Dendritic cell treated with granulocyte-macrophage colony-stimulating factor and Interleukin-4, amounts not matched to agents 40 ng/mL and 50 ng/mL, for 4 days (primary cell): ENCODE measurements at regions not wholly inside any gene's neighbourhood (a gene's known extent, or its start where the extent isn't known, plus 50 kb on each side); places are given as distances from the start of the nearest gene placed in this dataset.

Experiments
- H3K27ac Mint-ChIP-seq: one replicate; pipeline ENCODE4 v1.8.0; 2022; ENCODE audit warnings: mild to moderate bottlenecking, mixed read lengths
- H3K27me3 Mint-ChIP-seq: one replicate; pipeline ENCODE4 v1.8.0; 2022; ENCODE audit warnings: mild to moderate bottlenecking, mixed read lengths
- H3K36me3 Mint-ChIP-seq: one replicate; pipeline ENCODE4 v1.8.0; 2022; ENCODE audit warnings: low read depth, mixed read lengths
- H3K4me1 Mint-ChIP-seq: one replicate; pipeline ENCODE4 v1.8.0; 2022; ENCODE audit warnings: low read depth, mixed read lengths
- H3K4me3 Mint-ChIP-seq: one replicate; pipeline ENCODE4 v1.8.0; 2022; ENCODE audit warnings: mild to moderate bottlenecking, moderate library complexity, mixed read lengths
- H3K9me3 Mint-ChIP-seq: one replicate; pipeline ENCODE4 v1.8.0; 2022; ENCODE audit warnings: mixed read lengths
- intact Hi-C: fragments of 100-400 bp; cut with micrococcal nuclease; formaldehyde crosslinking; loops from one replicate; pipeline ENCODE4 v1.15.0; 2022

DNA sequence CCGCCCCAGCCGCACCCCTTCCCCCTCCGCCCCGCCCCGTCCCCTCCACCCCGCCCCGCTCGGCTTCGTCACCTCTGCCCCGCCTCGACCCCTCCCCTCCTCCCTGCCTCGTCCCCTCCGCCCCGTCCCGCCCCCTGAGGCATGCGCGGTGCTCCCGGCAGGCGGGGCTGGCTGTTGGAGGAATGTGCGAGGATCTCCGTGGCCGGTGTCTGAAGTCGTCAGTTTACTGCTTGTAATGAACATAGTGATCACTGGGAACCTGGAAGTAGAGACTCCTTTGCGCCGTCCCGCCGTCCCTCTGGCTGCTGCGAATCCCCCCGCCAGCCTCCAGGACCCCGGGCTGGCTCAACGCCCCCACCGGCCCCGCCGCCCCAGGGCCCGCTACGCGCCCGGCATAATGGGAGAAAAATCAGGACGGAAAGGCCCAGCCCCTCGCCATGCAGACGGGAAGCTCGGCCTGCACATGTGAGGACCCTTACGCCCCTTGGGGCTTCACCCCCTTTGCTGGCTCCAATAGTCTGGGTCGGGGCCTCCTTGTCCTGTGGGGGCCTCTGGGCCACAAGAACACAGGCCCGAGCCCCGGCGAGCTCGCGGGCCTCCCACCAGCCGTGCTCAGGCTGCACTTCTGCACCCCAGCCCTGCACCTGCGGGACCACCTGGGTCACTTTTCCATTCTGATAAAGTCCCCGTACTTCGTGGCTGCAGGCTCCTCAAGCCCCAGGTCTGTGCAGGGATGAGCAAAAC lies 743.1 kb downstream of the KCNJ18 start:
- peaks cover 57% of the 10 kb centered on the region for H3K9me3 Mint-ChIP-seq
- H3K4me1 Mint-ChIP-seq: no peaks in the 10 kb centered on the region
- intact Hi-C loops: no loop called here
- no peak overlapping the region for H3K27ac Mint-ChIP-seq
- no peak overlapping the region for H3K4me3 Mint-ChIP-seq
- H3K27me3 Mint-ChIP-seq: no peaks in the 10 kb centered on the region
- H3K36me3 Mint-ChIP-seq: no peaks in the 10 kb centered on the region

- intact Hi-C loops: no loop called here
- Mint-ChIP-seq H3K4me1 (no peaks in the 10 kb centered on the region), H3K4me3 (no peak overlapping the region), H3K27ac (no peak overlapping the region), H3K9me3 (peaks cover 55% of the 10 kb centered on the region), H3K27me3 (no peaks in the 10 kb centered on the region), H3K36me3 (no peaks in the 10 kb centered on the region)
Measured at GRCh38 chr17:22441776-22442175, 749.5 kb downstream of the KCNJ18 start.

DNA sequence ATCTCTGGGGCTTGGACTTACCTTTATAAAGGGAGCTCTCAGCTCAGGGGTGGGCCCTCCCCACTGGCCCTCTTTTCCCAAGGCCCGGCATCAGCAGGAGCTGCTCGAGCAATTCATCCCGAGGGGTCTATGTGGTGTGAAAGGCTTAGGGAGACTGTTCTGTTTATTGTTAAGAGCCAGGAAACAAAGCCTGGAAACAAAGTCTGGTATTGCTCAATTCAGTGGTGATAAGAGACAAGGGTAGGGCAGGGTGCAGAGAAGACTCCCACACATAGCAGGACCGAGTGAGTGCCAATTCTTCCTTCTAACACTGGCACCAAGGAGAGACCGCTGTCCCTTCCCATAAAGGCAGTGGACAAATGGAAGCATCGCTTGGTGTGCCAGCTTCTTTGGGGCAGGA lies 750.7 kb downstream of the KCNJ18 start:
- Mint-ChIP-seq H3K9me3 (peaks cover 56% of the 10 kb centered on the region), H3K4me1 (no peaks in the 10 kb centered on the region), H3K36me3 (no peaks in the 10 kb centered on the region), H3K4me3 (no peak overlapping the region), H3K27me3 (no peaks in the 10 kb centered on the region), H3K27ac (no peak overlapping the region)
- intact Hi-C loops: no loop called here

- H3K4me1 Mint-ChIP-seq: no peaks in the 10 kb centered on the region
- peaks cover 69% of the 10 kb centered on the region for H3K9me3 Mint-ChIP-seq
- H3K4me3 Mint-ChIP-seq: no peak overlapping the region
- no peak overlapping the region for H3K27ac Mint-ChIP-seq
- intact Hi-C loops: no loop called here
- H3K36me3 Mint-ChIP-seq: no peaks in the 10 kb centered on the region
- no peaks in the 10 kb centered on the region for H3K27me3 Mint-ChIP-seq
Measured at GRCh38 chr17:22453181-22453580, 760.9 kb downstream of the KCNJ18 start.

DNA sequence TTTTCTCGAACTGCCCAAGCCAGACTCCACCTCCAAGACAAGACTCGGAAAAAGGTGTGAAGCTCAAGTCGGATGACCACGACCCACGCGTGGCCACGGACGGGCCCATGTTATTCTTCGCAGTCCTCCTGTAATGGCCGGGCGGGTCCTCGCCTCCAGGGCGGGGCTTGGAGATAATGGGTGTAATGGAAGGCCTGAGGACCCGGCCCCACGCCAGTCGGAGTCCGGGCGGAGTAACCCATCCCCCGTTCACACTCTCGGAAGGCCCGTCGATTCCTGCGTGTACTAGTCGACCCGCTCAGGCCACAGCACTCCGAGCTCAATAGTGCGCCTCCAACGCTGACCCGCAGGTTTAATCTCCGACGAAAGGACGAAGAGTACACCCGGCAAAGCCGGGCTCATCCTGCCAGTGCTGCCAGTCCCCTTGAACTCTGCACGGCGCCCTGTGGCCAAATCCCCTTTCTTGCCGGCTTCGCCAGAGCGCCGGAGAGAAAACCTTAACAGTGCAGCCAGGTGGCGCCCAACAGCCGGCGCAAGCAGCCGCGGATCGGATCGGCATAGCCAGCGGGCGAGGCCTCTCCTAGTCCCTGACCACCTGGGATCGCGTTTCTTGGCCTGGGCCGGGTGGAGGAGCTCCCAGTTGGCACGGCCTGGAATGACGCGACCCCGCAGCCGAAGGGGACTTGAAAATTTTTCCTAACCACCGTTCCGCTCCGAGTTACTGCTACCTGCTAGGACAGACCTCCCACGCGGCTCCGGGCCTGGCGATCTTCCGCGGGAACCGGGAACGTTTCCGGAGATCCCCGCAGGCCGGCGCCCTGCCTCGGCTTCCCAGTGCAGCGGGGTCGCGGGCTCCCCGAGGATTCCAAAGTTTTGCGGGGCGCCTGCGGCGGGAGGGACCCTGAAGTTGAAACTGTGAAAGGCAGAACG lies 762.0 kb downstream of the KCNJ18 start:
- Mint-ChIP-seq H3K4me1 (no peaks in the 10 kb centered on the region), H3K36me3 (no peaks in the 10 kb centered on the region), H3K9me3 (peaks cover 75% of the 10 kb centered on the region)

GRCh38 chr17:22459331-22459952 lies 767.1 kb downstream of the KCNJ18 start:
- Mint-ChIP-seq H3K4me1 (no peaks in the 10 kb centered on the region), H3K27me3 (no peaks in the 10 kb centered on the region), H3K9me3 (peaks cover 89% of the 10 kb centered on the region), H3K27ac (no peak overlapping the region), H3K4me3 (no peak overlapping the region), H3K36me3 (no peaks in the 10 kb centered on the region)
- intact Hi-C loops: no loop called here

More for the DNA sequence above, 762.0 kb downstream of the KCNJ18 start:
- Mint-ChIP-seq H3K27ac (no peak overlapping the region), H3K27me3 (no peaks in the 10 kb centered on the region), H3K4me3 (no peak overlapping the region)
- intact Hi-C loops: no loop called here

- no peaks in the 10 kb centered on the region for H3K27me3 Mint-ChIP-seq
- H3K27ac Mint-ChIP-seq: no peak overlapping the region
- intact Hi-C loops: no loop called here
- no peaks in the 10 kb centered on the region for H3K4me1 Mint-ChIP-seq
- H3K4me3 Mint-ChIP-seq: no peak overlapping the region
- no peaks in the 10 kb centered on the region for H3K36me3 Mint-ChIP-seq
- peaks cover 89% of the 10 kb centered on the region for H3K9me3 Mint-ChIP-seq
Measured at GRCh38 chr17:22459953-22460350, 767.6 kb downstream of the KCNJ18 start.

DNA sequence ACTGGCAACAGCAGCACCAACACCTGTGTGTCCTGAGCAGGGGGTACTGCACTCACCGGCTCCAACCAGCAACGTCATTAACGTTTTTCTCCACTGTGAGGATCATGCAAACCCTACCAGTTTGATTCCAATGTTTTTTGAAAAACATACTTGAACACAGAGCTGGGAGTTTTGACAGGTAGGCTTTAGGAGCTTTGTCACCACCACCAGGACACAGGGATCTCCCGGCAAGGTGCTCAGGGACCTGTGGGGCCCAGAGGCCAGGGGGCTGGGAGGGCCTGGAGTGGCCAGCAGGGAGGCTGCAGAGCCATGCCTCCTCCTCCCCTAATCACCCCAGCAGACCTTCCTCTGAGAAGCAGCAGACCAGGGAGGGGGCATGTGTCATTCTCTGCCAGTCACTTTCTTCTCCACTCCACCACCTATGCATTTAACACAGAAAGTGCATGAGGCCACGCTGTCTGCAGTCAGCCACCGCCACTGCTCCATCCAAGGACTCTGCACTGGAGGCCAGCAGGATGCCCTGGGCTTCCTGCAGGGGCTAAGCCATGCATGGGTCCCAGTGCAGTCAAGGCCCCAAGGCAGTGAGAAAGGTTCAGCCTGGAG lies 768.2 kb downstream of the KCNJ18 start:
- H3K9me3 Mint-ChIP-seq: peaks cover 90% of the 10 kb centered on the region
- no peaks in the 10 kb centered on the region for H3K4me1 Mint-ChIP-seq
- no peak overlapping the region for H3K4me3 Mint-ChIP-seq
- intact Hi-C loops: no loop called here
- H3K27me3 Mint-ChIP-seq: no peaks in the 10 kb centered on the region
- H3K27ac Mint-ChIP-seq: no peak overlapping the region
- no peaks in the 10 kb centered on the region for H3K36me3 Mint-ChIP-seq

DNA sequence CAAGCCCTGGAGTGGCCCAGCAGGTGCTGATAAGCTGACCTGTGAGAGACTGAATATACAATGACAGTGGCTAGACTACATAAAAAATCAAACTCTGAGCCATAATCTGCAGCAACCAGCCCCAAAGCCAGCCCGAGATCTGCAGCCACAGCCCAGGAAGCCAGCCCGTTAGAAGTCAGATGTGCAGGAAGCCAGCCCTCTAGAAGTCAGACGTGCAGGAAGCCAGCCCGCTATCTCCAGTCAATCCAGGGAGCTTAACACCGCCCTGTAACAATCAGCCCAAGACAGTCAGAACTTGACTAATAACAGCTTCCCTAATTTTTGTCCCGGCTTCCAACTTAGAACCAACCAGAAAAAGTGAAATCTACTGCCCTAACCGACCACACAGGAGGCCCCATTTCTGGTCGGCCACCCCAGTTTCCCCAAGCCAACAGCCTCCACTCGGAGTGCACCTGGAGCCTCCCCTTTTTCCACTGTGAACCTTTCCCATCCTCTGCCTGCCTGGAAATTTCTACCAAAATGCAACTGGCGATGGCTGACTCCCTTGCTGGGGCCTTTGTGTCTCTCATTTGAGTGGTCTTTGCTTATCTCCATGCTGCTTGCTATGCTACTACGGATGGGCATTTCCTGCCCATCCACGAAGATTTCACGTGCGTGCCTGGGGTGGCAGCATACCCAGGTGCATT lies 769.3 kb downstream of the KCNJ18 start:
- Mint-ChIP-seq H3K9me3 (peaks cover 93% of the 10 kb centered on the region), H3K27ac (no peak overlapping the region), H3K27me3 (no peaks in the 10 kb centered on the region), H3K36me3 (no peaks in the 10 kb centered on the region), H3K4me1 (no peaks in the 10 kb centered on the region), H3K4me3 (no peak overlapping the region)
- intact Hi-C loops: no loop called here

- Mint-ChIP-seq H3K27me3 (no peaks in the 10 kb centered on the region), H3K27ac (no peak overlapping the region), H3K9me3 (peaks cover 97% of the 10 kb centered on the region), H3K36me3 (no peaks in the 10 kb centered on the region), H3K4me1 (no peaks in the 10 kb centered on the region), H3K4me3 (no peak overlapping the region)
- intact Hi-C loops: no loop called here
Measured at GRCh38 chr17:22462461-22462860, 770.1 kb downstream of the KCNJ18 start.

GRCh38 chr17:22463110-22463850 lies 771.0 kb downstream of the KCNJ18 start:
- intact Hi-C loops: no loop called here
- H3K9me3 Mint-ChIP-seq: peaks cover 98% of the 10 kb centered on the region

GRCh38 chr17:22464041-22464440 lies 771.7 kb downstream of the KCNJ18 start:
- no peak overlapping the region for H3K27ac Mint-ChIP-seq
- H3K9me3 Mint-ChIP-seq: peaks cover 98% of the 10 kb centered on the region
- intact Hi-C loops: no loop called here
- no peaks in the 10 kb centered on the region for H3K4me1 Mint-ChIP-seq
- H3K4me3 Mint-ChIP-seq: no peak overlapping the region
- H3K27me3 Mint-ChIP-seq: no peaks in the 10 kb centered on the region
- H3K36me3 Mint-ChIP-seq: no peaks in the 10 kb centered on the region

More at GRCh38 chr17:22463110-22463850, 771.0 kb downstream of the KCNJ18 start:
- no peaks in the 10 kb centered on the region for H3K27me3 Mint-ChIP-seq
- no peak overlapping the region for H3K27ac Mint-ChIP-seq
- no peak overlapping the region for H3K4me3 Mint-ChIP-seq
- no peaks in the 10 kb centered on the region for H3K4me1 Mint-ChIP-seq
- no peaks in the 10 kb centered on the region for H3K36me3 Mint-ChIP-seq

DNA sequence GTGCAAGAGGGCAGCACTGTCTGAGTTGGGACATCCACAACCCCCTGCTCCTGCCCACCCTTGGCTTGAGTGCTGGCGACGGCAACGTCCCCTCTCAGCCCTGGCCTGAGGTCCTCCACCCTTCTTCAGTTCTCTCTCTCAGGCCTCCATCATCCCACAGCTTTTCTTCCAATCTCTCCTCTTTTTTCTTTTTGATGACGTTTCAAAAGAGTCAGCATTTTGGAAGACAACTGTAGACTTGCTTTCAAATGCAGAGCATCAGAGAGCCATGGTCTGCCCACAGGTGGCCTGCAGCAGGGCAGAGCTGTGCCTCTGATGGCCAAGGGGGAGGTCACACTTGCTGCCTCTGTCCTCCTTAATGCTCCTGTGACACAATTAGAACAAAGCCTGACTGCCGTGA lies 775.4 kb downstream of the KCNJ18 start:
- Mint-ChIP-seq H3K9me3 (peaks cover 91% of the 10 kb centered on the region), H3K27me3 (no peaks in the 10 kb centered on the region), H3K4me1 (no peaks in the 10 kb centered on the region), H3K36me3 (no peaks in the 10 kb centered on the region), H3K4me3 (no peak overlapping the region), H3K27ac (no peak overlapping the region)
- intact Hi-C loops: no loop called here
